ENCODE measurements at regions not wholly inside any gene's neighbourhood (a gene's known extent, or its start where the extent isn't known, plus 50 kb on each side); places are given as distances from the start of the nearest gene placed in this dataset.

GRCh38 chr10:118106426-118106825, 59.7 kb upstream of the RAB11FIP2 start:
- TF ChIP-seq CTCF (IDR thresholded peaks at IDR 0.05) (peak in 1 of 3 experiments; percentile 12), POLR2A (IDR thresholded peaks at IDR 0.05) (no peak)
